MM.1S (cell line): ENCODE measurements at regions not wholly inside any gene's neighbourhood (a gene's known extent, or its start where the extent isn't known, plus 50 kb on each side); places are given as distances from the start of the nearest gene placed in this dataset.

Experiments used
- DNase-seq: peaks from one replicate; pipeline ENCODE4 v3.0.0-alpha.2; 2015
- H2AFZ ChIP-seq: fragments of 300-600 bp; sonication (generic); 2 replicates; pipeline ENCODE4 v1.6.0; 2016; ENCODE audit warnings: antibody characterized with exemption, low read length
- H3F3A ChIP-seq: fragments of 300-600 bp; sonication (generic); 2 replicates; pipeline ENCODE4 v1.6.1; 2016; ENCODE audit warnings: mild to moderate bottlenecking, antibody characterized with exemption, low read length, moderate library complexity, mixed read lengths; ENCODE audit not compliant: insufficient read depth
- H3K27ac ChIP-seq: fragments of 300-600 bp; sonication (generic); 2 replicates; pipeline ENCODE4 v1.5.1; 2016; ENCODE audit warnings: mild to moderate bottlenecking, low read length
- H3K27me3 ChIP-seq: fragments of 300-600 bp; sonication (generic); replicated peaks from 2 replicates; pipeline ENCODE4 v1.6.0; 2016; ENCODE audit warnings: low read length; ENCODE audit not compliant: insufficient read depth
- H3K36me3 ChIP-seq: fragments of 300-600 bp; sonication (generic); replicated peaks from 2 replicates; pipeline ENCODE4 v1.6.1; 2016; ENCODE audit warnings: mild to moderate bottlenecking, low read length, mixed read lengths; ENCODE audit not compliant: insufficient read depth
- H3K4me1 ChIP-seq: fragments of 300-600 bp; sonication (generic); 2 replicates; pipeline ENCODE4 v1.6.1; 2016; ENCODE audit warnings: low read length, mixed read lengths
- H3K4me2 ChIP-seq: fragments of 300-600 bp; sonication (generic); 2 replicates; pipeline ENCODE4 v1.6.0; 2016; ENCODE audit warnings: low read depth, low read length
- H3K4me3 ChIP-seq: fragments of 300-600 bp; sonication (generic); 2 replicates; pipeline ENCODE4 v1.5.1; 2016; ENCODE audit warnings: low read length, mixed read lengths
- H3K79me2 ChIP-seq: fragments of 300-600 bp; sonication (generic); 2 replicates; pipeline ENCODE4 v1.6.1; 2016; ENCODE audit warnings: mixed run types, low read length, mixed read lengths
- H3K9ac ChIP-seq: fragments of 300-600 bp; sonication (generic); 2 replicates; pipeline ENCODE4 v1.6.1; 2016; ENCODE audit warnings: low read length, mixed read lengths
- H3K9me2 ChIP-seq: fragments of 300-600 bp; sonication (generic); replicated peaks from 2 replicates; pipeline ENCODE4 v1.6.1; 2016; ENCODE audit warnings: mild to moderate bottlenecking, low read length, mixed read lengths; ENCODE audit not compliant: insufficient read depth
- H3K9me3 ChIP-seq: fragments of 300-600 bp; sonication (generic); replicated peaks from 2 replicates; pipeline ENCODE4 v1.6.1; 2016; ENCODE audit warnings: mild to moderate bottlenecking, low read length, mixed read lengths; ENCODE audit not compliant: insufficient read depth
- H4K20me1 ChIP-seq: fragments of 300-600 bp; sonication (generic); 2 replicates; pipeline ENCODE4 v1.6.1; 2016; ENCODE audit warnings: mild to moderate bottlenecking, low read length, moderate library complexity, mixed read lengths; ENCODE audit not compliant: insufficient read depth
- CTCF ChIP-seq: fragments of 300-600 bp; sonication (generic); IDR thresholded peaks from 2 replicates; pipeline ENCODE4 v1.5.1; 2016; ENCODE audit warnings: antibody characterized with exemption, low read length, mixed read lengths
- EZH2 ChIP-seq: fragments of 300-600 bp; sonication (generic); optimal IDR thresholded peaks from 2 replicates; pipeline ENCODE3; 2017; ENCODE audit warnings: low read depth, mild to moderate bottlenecking, antibody characterized with exemption, low read length, mixed read lengths
- EZH2phosphoT487 ChIP-seq: fragments of 300-600 bp; sonication (generic); IDR thresholded peaks from 2 replicates; pipeline ENCODE4 v1.6.1; 2018; ENCODE audit warnings: antibody characterized with exemption, low read length

- no peaks in the 10 kb centered on the region for H3K9me3 ChIP-seq
- H3K4me2 ChIP-seq, result no peak overlapping the region
- no peaks in the 10 kb centered on the region for H3K4me1 ChIP-seq
- no peaks in the 10 kb centered on the region for H3K79me2 ChIP-seq
- no peak overlapping the region for H3K27ac ChIP-seq
- no peak overlapping the region for H3K9ac ChIP-seq
- H3K27me3 ChIP-seq, result no peaks in the 10 kb centered on the region
- no peaks in the 10 kb centered on the region for H3F3A ChIP-seq
- no peak overlapping the region for H3K4me3 ChIP-seq
- no peaks in the 10 kb centered on the region for H3K36me3 ChIP-seq
- DNase-seq, result no peak
- no peaks in the 10 kb centered on the region for H3K9me2 ChIP-seq
- no peak overlapping the region for H2AFZ ChIP-seq
- TF ChIP-seq EZH2 (no peak), CTCF (no peak), EZH2phosphoT487 (no peak)
- H4K20me1 ChIP-seq, result no peaks in the 10 kb centered on the region
Measured at GRCh38 chr3:157819270-157820156, 286.7 kb downstream of the SHOX2 start.

- Histone ChIP-seq H3K27me3 (no peaks in the 10 kb centered on the region), H3K79me2 (no peaks in the 10 kb centered on the region), H2AFZ (no peak overlapping the region), H3K4me1 (no peaks in the 10 kb centered on the region), H3K9me3 (no peaks in the 10 kb centered on the region), H3F3A (no peaks in the 10 kb centered on the region), H4K20me1 (no peaks in the 10 kb centered on the region), H3K9ac (no peak overlapping the region), H3K4me2 (no peak overlapping the region), H3K36me3 (no peaks in the 10 kb centered on the region), H3K9me2 (no peaks in the 10 kb centered on the region), H3K4me3 (no peak overlapping the region), H3K27ac (no peak overlapping the region)
- TF ChIP-seq EZH2phosphoT487, result no peak
- DNase-seq, result no peak
Measured at GRCh38 chr3:157816896-157817295, 289.3 kb downstream of the SHOX2 start.

- DNase-seq, result no peak
- Histone ChIP-seq H3K9ac (no peak overlapping the region), H3K27me3 (no peaks in the 10 kb centered on the region), H3K79me2 (no peaks in the 10 kb centered on the region), H3K9me2 (no peaks in the 10 kb centered on the region), H3K27ac (no peak overlapping the region), H3K4me1 (no peaks in the 10 kb centered on the region), H3K9me3 (no peaks in the 10 kb centered on the region), H2AFZ (no peak overlapping the region), H3K36me3 (no peaks in the 10 kb centered on the region), H4K20me1 (no peaks in the 10 kb centered on the region), H3F3A (no peaks in the 10 kb centered on the region), H3K4me3 (no peak overlapping the region), H3K4me2 (no peak overlapping the region)
- TF ChIP-seq EZH2 (no peak), EZH2phosphoT487 (no peak), CTCF (no peak)
Measured at GRCh38 chr3:157816296-157816695, 289.9 kb downstream of the SHOX2 start.

DNA sequence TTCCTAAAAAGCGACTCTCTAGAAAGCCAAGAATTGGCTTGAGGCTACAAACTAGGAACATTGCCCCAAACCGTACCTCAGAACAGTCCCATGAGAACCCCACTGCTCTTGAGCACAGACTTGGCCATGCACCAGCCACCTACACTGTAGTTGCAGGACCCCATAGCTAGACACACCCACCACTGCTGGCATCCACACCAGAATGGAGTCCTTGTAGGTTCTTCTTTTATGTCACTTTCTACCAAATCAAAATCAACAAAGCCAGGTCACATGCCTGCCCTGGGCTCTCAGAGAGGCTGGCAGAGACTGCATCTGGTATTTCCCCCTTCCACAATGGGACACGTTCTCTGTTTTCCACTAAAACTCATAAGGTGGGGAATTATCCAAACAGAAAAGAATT, 290.5 kb downstream of the SHOX2 start:
- no peak for DNase-seq
- no peaks in the 10 kb centered on the region for H3K9me2 ChIP-seq
- no peak overlapping the region for H2AFZ ChIP-seq
- no peaks in the 10 kb centered on the region for H4K20me1 ChIP-seq
- H3K27ac ChIP-seq, result no peak overlapping the region
- no peaks in the 10 kb centered on the region for H3K27me3 ChIP-seq
- no peaks in the 10 kb centered on the region for H3K79me2 ChIP-seq
- H3K9me3 ChIP-seq, result no peaks in the 10 kb centered on the region
- H3K4me1 ChIP-seq, result no peaks in the 10 kb centered on the region
- no peak overlapping the region for H3K4me3 ChIP-seq
- no peak overlapping the region for H3K4me2 ChIP-seq
- H3K9ac ChIP-seq, result no peak overlapping the region
- H3F3A ChIP-seq, result no peaks in the 10 kb centered on the region
- H3K36me3 ChIP-seq, result no peaks in the 10 kb centered on the region
- TF ChIP-seq EZH2 (no peak), EZH2phosphoT487 (no peak), CTCF (no peak)
